ENCODE measurements at regions not wholly inside any gene's neighbourhood (a gene's known extent, or its start where the extent isn't known, plus 50 kb on each side); places are given as distances from the start of the nearest gene placed in this dataset.

DNA sequence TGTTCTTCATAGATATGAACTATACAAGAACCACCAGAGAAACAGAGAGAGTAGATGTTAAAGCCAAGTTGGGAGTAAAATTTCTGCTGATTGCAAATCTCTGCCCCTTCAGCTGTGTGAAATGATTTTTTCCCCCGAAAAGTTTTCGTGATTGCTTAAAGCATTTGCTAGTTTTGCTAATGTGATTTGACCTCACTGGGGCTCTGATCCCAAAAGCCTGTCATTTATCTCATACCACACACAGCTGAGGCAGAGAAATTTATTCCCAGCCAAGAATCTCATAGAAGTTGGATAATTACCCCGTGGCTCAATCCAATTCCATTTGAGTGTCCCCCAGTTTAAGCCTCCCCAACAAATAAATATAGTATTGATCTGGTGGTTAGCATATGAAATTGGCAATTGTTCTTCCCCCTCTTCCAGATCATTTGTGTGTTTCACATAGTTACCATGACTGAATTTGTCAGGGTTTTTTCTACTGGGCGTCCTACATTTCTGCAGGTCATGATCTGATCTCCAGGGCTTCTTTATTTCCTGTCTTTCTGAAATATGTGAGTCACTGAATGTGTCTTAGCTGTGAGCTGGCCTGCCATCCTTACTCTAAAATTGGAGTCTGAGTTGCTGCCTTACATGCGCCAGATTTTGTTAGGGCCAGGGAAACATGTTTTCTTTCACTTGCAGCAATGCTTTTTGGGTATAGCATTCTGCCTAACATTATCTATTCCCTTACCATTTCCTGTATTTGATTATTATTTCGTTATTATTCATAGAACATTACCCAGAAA lies 167.5 kb upstream of the FRMPD4 start:
- Mint-ChIP-seq H3K4me1 (no peaks in the 10 kb centered on the region), H3K36me3 (ENCODE audit: low read depth) (no peaks in the 10 kb centered on the region), H3K4me3 (no peak overlapping the region), H3K27me3 (ENCODE audit: low read depth) (no peaks in the 10 kb centered on the region), H3K9me3 (no peaks in the 10 kb centered on the region), H3K27ac (no peak overlapping the region)
- TF ChIP-seq, protein P1, sequence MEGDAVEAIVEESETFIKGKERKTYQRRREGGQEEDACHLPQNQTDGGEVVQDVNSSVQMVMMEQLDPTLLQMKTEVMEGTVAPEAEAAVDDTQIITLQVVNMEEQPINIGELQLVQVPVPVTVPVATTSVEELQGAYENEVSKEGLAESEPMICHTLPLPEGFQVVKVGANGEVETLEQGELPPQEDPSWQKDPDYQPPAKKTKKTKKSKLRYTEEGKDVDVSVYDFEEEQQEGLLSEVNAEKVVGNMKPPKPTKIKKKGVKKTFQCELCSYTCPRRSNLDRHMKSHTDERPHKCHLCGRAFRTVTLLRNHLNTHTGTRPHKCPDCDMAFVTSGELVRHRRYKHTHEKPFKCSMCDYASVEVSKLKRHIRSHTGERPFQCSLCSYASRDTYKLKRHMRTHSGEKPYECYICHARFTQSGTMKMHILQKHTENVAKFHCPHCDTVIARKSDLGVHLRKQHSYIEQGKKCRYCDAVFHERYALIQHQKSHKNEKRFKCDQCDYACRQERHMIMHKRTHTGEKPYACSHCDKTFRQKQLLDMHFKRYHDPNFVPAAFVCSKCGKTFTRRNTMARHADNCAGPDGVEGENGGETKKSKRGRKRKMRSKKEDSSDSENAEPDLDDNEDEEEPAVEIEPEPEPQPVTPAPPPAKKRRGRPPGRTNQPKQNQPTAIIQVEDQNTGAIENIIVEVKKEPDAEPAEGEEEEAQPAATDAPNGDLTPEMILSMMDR (IDR thresholded peaks at IDR 0.05; ENCODE audit: unreplicated experiment in 3 of 3) = no peak

- H3K4me3 Mint-ChIP-seq = no peak overlapping the region
- TF ChIP-seq, protein P1 (IDR thresholded peaks at IDR 0.05; ENCODE audit: unreplicated experiment in 3 of 3) = no peak
- H3K9me3 Mint-ChIP-seq = no peaks in the 10 kb centered on the region
- H3K27ac Mint-ChIP-seq = no peak overlapping the region
- H3K4me1 Mint-ChIP-seq = no peaks in the 10 kb centered on the region
- no peaks in the 10 kb centered on the region for H3K36me3 Mint-ChIP-seq (ENCODE audit: low read depth)
- no peaks in the 10 kb centered on the region for H3K27me3 Mint-ChIP-seq (ENCODE audit: low read depth)
Observed at GRCh38 chrX:11976663-11977062, 161.6 kb upstream of the FRMPD4 start.

GRCh38 chrX:11992271-11992670 lies 146.0 kb upstream of the FRMPD4 start:
- Mint-ChIP-seq H3K36me3 (ENCODE audit: low read depth) (no peaks in the 10 kb centered on the region), H3K27me3 (ENCODE audit: low read depth) (no peaks in the 10 kb centered on the region), H3K4me1 (no peaks in the 10 kb centered on the region), H3K9me3 (peaks cover 6% of the 10 kb centered on the region), H3K4me3 (no peak overlapping the region), H3K27ac (no peak overlapping the region)
- TF ChIP-seq, protein P1 (IDR thresholded peaks at IDR 0.05; ENCODE audit: unreplicated experiment in 3 of 3) = no peak

GRCh38 chrX:11995146-11995545 lies 143.1 kb upstream of the FRMPD4 start:
- Mint-ChIP-seq H3K36me3 (ENCODE audit: low read depth) (no peaks in the 10 kb centered on the region), H3K27ac (no peak overlapping the region), H3K4me1 (no peaks in the 10 kb centered on the region), H3K4me3 (no peak overlapping the region), H3K27me3 (ENCODE audit: low read depth) (no peaks in the 10 kb centered on the region), H3K9me3 (peaks cover 2% of the 10 kb centered on the region)
- TF ChIP-seq, protein P1 (IDR thresholded peaks at IDR 0.05; ENCODE audit: unreplicated experiment in 3 of 3) = no peak

DNA sequence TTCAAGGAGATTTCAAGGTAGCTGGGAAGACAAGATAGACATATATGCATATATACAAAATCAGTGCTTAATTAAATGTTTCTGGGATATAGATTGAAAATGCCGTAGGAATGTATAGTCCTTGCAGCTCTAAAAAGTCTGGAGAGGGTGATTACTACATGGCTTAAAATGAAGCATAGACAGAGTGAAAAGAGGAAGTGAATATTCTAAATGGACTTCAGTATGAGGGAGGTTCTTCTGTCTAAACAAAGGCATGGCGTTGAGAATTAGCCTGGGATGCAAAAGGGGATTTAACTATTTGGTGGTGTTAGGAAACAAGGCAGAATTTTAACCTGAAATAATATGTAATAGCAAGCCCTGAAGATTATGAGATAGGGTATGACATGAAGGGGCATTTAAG lies 141.5 kb upstream of the FRMPD4 start:
- Mint-ChIP-seq H3K27ac (no peak overlapping the region), H3K27me3 (ENCODE audit: low read depth) (no peaks in the 10 kb centered on the region), H3K9me3 (peaks cover 2% of the 10 kb centered on the region), H3K36me3 (ENCODE audit: low read depth) (no peaks in the 10 kb centered on the region), H3K4me3 (no peak overlapping the region), H3K4me1 (no peaks in the 10 kb centered on the region)
- TF ChIP-seq, protein P1 (IDR thresholded peaks at IDR 0.05; ENCODE audit: unreplicated experiment in 3 of 3) = no peak

GRCh38 chrX:11998944-11999343 lies 139.3 kb upstream of the FRMPD4 start:
- Mint-ChIP-seq H3K4me3 (no peak overlapping the region), H3K4me1 (no peaks in the 10 kb centered on the region), H3K36me3 (ENCODE audit: low read depth) (no peaks in the 10 kb centered on the region), H3K27me3 (ENCODE audit: low read depth) (no peaks in the 10 kb centered on the region), H3K9me3 (peaks cover 2% of the 10 kb centered on the region), H3K27ac (no peak overlapping the region)
- TF ChIP-seq, protein P1 (IDR thresholded peaks at IDR 0.05; ENCODE audit: unreplicated experiment in 3 of 3) = no peak

Measured in nephron (organoid).